ENCODE measurements at regions not wholly inside any gene's neighbourhood (a gene's known extent, or its start where the extent isn't known, plus 50 kb on each side); places are given as distances from the start of the nearest gene placed in this dataset.
"Not testable (repeated sequence)": the region's sequence is repeated elsewhere in the genome, so short reads cannot be mapped to it uniquely, and the experiment has no call there.

DNA sequence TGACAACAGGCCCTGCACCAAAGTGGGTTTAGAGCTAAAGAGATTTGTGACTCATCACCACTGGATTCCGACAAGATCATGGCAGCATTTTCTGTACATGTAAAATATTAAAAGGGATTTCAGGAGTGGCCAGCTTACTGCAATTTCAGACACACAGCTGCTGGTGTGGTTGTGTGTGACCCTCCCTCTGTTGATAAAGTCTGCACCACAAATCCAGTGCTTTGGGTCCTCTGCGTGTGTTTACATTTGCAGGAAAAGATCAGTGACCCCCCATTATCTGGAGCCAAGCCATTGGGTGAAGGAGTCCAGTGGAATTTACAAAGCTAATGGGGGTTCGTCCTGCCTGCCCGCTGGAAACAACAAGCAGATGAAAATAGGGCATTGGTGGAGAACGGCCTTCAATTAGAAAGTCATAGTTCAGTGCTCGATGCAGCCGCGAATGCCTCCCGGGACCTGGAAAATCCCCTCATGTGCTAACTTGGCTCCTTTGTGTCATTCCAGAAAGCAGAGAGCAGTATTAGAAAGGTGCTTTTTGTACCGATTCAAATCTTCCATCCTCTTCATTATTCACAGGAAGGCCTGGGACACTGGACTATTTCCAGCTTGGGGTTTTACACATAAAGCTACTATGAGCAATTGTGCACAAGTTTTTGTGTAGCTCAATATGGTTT, 188.5 kb upstream of the TMEM132C start:
- no peak for DNase-seq (ENCODE audit: low read depth)

DNA sequence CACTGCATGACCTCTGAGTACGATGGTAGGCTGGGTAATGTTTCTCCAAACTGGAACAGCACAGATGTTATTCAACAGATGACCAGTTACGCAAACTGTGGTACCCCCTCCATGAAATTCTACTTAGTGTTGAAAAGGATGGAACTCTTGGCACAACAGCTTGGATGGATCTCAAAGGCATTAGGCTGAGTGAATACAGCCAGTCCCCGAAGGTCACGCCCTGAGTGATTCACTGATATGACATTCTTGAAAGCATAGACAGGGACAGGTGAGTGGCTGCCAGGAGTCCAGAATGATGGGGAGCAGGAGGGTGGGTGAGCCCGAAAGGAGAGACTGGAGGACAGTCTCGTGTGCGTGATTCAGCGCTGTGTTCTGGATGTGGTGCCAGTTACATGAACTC, 187.5 kb upstream of the TMEM132C start:
- DNase-seq (ENCODE audit: low read depth) = no peak

DNA sequence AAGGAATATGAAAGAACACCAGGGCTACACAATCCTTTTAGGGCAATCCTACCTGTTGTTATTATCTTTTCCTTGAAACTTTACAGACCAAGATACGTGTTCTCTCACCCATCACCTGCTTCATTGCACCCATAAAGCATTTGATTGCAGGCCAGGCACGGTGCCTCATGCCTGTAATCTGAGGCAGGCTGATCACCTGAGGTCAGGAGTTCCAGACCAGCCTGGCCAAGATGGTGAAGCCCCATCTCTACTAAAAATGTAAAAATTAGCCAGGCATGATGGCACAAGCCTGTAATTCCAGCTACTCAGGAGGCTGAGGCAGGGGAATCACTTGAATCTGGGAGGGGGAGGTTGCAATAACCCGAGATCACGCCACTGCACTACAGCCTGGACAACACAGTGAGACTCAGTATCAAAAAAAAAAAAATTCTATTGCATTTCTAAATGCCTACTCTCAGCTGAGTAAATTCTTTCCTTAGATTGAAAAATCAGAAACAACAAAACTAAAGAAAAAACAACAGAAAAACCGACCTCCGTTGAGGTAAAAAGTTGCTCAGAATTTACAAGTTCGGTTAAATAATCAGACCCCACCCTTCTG, 183.7 kb upstream of the TMEM132C start:
- no peak for DNase-seq (ENCODE audit: low read depth)

DNA sequence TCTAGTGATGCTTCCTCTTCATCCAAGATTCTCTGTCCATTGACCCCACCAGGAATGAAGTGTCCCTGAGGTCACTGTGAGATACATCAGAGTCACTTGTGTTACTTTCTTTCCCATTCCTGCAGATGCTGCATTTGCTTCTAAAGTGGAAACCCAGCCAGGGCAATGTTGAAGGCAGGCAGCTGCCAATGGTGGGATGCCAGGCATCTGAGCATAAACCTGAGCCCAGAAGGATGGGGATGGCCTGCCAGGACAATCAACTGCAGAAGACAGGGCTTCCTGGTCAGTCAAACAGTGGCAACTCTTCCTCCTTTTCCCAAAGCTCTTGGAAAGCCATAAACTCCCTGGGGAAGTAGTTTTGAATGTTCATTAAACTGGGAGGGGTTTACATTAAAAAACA, 178.0 kb upstream of the TMEM132C start:
- DNase-seq (ENCODE audit: low read depth) = no peak

DNA sequence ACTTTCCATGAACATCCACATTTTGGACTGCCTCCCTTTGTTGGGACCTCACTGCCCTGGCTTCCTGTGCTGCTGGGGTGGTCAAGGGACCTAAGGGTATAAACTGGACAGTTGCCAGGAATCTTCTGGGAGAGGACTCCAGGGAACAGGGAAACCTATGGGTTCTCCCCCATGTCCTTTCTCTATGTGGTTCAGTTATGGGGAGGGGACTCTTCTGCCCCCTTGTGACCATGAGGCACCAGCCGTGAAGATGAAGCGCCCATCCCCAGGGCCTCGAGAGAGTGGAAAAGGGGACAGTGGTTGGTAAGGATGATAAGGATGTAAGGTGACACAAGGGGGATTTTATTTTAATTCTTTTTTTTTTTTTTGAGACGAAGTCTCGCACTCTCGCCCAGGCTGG, 177.0 kb upstream of the TMEM132C start:
- DNase-seq (ENCODE audit: low read depth) = no peak

DNA sequence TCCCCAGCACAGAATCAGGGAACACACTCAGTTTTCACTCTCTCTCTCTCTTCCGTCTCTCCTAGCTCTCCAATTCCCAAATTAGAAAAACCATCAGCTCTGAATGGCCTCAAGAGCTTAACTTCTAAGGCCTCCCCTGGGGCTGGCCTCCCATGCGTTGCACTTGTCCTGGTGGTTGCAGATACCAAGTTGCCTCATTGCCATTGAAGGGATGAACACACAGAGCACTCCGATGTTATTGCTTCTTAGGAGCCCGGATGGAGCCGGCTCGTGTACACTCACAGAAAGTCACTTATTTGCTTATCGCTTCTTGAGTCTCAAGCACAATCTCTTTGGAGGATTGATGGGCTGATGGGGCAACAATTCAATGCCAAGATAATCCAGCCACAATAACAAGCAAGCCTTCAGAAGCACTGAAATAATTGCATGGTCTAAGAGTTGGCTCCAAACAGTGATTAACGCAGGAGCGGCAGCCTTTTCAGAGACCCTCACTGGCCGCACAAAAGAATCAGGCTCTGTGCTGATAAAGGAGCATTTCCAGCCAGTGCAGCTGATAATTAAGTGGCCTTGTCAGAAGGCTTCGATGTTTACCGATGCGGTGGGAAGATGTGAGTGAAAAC, 175.8 kb upstream of the TMEM132C start:
- DNase-seq (ENCODE audit: low read depth) = no peak

DNA sequence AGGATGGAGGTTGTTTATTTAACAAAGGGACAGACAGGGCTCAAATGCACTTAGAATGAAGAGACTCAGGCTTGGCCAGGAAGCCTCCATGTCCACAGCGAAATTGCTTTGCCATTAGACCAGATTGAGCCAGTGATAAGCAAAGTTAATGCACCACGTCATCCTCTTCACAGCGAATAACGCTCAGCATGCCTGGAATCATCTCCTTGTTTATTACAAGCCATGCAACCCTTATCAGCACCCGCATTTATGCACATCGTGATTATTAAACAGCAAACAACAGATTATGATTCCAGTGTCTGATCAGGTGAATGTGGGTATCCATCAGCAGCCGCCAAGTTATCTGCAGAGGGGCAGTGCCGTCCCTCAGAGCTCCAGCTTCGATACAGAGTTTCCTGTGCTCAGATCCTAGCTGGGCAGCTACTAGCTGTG, 175.0 kb upstream of the TMEM132C start:
- DNase-seq (ENCODE audit: low read depth) = no peak

DNA sequence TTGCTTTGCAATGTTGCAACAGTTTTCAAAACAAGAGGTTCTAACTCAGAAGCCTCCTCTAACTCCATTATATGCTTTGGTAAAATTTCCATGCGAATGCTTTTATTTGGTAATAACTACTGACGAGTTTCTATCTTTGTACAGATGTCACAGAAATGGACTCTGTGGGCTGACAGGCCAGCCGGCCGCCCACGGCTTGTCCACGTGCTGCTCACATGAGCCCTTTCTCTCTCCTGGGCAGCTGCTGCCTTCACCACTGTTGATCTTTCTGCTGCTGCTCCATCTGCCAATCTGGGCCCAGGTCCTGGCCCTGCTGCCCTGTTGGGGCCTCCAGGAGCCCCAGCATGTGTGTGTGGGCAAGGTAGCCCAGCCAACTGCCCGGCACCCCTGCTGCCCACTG, 168.2 kb upstream of the TMEM132C start:
- no peak for DNase-seq (ENCODE audit: low read depth)

DNA sequence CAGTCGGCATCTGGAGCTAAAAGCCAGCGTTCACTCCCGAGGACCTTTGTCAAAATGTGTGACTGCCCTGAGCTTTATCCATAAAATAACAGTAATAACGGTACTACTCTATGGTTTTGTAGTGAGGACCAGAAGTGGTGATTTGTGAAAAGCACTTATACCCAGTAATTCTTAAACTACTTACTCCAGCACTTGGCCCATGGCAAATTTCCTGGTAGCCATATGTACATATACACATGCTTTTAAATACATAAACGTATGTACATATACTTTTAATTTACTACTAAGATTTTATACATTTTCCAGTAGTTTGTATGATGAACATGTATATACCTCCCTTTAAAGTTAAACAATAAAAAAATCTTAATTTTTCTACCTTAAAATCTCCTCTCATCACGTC, 163.8 kb upstream of the TMEM132C start:
- no peak for DNase-seq (ENCODE audit: low read depth)

DNA sequence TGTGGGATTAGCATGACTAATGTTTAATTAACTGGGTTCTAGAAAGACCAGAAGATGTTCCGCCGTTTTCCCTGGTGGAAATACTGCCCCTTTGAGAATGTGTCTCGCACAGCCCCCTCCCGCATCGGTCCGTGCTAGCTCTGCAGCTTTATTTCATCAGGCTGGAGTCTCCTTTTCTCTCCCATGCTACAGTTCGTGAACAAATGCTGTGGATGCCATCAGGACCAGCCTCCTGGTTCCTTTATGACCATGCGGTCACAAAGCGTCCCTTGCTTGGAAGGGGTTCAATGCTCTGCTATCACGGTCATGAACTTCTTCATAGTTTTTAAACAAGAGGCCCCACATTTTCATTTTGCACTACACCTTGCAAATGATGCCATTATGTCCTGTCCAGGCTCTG, 157.7 kb upstream of the TMEM132C start:
- no peak for DNase-seq (ENCODE audit: low read depth)

DNA sequence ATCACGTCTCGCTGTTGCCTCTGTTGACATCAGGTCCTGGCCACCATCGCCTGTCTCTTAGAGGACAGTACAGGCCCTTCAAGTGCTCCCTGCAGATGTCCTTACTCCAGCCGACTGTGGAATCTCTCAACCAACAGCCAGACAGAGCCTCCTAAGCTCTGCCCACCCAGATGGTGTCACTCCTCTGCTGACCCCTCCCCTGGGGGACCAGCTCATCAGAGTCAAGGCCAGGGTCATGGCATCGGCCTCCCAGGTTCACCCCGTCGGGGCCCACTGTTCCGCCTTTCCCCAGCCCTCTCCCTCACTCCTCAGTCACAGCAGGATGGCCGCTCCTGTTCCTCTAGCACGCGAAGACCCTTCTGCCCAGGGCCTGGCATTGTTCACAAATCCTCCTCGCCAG, 157.3 kb upstream of the TMEM132C start:
- no peak for DNase-seq (ENCODE audit: low read depth)

DNA sequence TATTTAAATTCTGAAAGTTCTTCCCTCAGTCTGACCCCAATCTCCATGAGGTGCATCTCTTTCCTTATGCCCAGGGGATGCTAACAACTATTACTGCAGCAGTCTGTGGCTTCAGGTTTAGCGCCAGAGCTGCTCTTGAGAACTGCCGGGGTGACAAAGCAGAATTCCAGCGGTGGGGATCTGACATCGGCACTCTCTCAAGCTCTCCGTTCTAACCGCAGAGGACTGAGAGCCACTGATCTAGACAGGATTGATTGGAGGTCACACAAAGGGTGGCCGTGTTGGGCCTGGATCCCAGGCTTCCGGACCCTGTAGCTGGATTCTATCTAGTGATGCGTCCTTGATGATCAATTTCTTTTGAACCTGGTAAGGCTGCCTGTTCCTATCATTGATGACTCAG, 155.6 kb upstream of the TMEM132C start:
- no peak for DNase-seq (ENCODE audit: low read depth)

DNA sequence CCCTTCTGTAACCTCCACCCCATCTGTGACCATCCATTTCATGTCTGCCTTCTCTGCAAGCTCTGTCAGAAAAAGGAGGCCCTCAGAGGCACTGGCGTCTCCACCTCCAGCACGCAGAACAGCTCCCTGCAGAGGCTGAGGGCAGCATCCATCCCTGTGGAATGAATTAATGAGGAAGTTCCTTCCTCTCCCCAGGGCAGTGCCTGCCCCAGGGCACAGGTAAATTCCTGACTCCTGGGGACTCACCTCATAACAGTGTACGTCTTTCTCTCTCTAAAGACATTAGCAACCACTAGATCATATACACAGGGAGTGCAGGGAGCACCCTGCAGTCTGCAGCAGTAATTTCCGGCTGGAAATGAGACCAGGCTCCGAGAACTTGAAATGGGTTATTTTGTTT, 155.0 kb upstream of the TMEM132C start:
- DNase-seq (ENCODE audit: low read depth) = no peak

DNA sequence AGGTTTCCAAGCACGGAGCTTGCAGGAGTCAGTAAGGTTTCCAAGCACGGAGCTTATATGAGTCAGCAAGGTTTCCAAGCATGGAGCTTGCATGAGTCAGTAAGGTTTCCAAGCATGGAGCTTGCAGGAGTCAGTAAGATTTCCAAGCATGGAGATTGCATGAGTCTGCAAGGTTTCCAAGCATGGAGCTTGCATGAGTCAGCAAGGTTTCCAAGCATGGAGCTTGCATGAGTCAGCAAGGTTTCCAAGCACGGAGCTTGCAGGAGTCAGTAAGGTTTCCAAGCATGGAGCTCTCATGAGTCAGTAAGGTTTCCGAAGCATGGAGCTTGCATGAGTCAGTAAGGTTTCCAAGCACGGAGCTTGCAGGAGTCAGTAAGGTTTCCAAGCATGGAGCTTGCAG, 153.7 kb upstream of the TMEM132C start:
- not testable (repeated sequence) for DNase-seq (ENCODE audit: low read depth)

DNA sequence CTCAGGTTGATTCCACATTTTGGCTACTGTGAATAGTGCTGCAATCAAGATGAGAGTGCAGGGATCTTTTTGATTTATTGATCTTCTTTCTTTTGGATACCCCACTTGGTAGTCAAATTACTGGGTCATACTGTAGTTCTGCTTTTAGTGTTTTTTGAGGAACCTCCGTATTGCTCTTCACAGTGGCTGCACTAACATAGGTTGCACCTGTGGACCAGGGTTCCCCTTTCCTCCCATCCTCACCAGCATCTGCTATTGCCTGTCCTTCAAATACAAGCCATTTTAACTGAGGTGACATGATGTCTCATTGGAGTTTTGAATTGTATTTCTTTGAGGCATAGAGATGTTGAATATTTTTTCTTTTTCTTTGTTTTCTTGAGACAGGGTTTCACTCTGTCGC, 152.5 kb upstream of the TMEM132C start:
- no peak for DNase-seq (ENCODE audit: low read depth)

DNA sequence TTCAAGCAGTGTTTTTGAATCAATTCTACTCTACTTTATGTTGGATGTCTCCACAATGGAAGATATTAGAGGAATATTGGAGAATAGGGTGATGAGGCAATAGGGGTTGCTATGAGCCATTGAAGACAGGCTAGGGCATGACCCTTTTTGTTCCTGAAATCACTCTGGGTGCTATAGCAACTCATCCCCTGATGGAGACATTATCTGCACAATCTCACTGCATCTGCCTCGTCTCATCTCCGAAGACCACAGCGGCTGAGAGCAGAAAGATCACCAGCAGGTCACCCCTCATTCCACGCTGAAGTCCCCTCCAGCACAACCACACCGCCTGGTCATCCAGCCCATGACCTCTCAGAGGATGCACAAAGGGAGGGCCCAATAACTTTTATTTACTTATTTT, 150.4 kb upstream of the TMEM132C start:
- DNase-seq (ENCODE audit: low read depth) = no peak

DNA sequence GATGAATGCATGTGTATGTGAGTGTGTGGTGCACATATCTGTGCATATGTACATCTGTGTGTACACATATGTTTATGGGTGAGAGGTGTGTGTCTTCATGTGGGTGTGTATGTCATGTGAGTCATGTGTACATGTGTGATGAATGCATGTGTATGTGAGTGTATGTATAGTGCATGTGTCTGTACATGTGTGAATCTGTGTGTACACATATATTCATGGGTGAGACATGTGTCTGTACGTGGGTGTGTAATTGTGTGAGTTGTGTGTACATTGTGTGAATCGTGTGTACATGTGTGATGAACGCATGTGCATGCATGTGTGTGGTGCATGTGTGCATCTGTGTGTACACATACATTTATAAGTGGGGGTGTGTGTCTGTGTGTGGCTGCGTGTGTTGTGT, 146.9 kb upstream of the TMEM132C start:
- no peak for DNase-seq (ENCODE audit: low read depth)

DNA sequence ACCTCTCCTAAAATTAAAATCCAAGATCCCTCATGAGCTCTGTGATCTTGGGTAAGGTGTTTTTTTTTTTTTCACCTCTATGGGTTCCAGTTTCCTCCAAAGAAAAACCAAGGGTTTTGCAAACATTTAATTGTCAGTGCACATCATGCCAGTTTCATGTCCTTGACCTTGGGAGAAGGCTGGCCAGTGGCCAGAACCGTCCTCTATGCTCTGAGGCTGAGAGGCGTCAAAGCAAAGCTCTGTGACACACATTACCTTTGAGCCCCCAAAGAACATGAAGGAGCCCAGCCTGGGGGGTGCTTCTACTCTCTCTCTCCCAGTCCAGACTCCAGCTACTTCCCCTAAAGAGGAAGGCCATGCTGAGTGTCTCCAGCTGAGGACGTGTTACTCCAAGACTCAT, 145.5 kb upstream of the TMEM132C start:
- DNase-seq (ENCODE audit: low read depth) = no peak

DNA sequence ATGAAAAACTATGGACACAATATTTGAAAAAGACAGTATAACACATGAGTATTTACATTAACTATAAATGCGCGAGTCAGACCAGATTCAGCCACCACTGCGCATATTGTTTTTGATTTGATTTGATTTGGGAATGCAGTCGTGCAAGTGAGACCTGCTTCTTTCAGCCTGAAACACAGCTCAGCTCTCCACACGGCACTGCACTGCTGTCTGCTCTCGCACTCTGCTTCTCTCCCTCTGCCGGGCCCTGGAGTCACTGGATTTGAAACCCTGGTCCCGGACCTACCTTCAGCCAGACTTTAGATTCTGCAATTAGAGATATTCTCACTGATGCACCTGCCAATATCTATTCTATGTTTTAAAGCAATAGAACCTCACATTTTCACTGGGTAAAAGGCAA, 143.9 kb upstream of the TMEM132C start:
- DNase-seq (ENCODE audit: low read depth) = no peak

DNA sequence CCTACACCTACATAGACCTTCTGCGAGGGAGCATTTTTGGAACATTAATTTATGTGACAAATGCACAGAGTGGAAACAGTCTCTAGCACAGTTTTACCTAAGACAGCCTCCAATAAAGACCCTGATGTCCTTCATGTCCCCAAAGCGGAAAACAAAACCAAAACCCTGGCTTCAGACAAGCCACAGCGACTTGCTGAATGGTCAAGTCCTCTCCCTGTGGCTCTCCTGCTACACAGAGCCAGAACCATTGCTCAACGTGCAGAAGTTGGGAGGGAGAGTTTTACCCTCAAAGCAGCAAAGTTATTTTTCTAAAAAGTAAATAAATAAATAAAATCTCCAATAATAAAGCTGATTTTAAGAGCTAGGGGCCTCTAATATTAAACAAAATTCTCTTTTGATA, 135.0 kb upstream of the TMEM132C start:
- no peak for DNase-seq (ENCODE audit: low read depth)

DNA sequence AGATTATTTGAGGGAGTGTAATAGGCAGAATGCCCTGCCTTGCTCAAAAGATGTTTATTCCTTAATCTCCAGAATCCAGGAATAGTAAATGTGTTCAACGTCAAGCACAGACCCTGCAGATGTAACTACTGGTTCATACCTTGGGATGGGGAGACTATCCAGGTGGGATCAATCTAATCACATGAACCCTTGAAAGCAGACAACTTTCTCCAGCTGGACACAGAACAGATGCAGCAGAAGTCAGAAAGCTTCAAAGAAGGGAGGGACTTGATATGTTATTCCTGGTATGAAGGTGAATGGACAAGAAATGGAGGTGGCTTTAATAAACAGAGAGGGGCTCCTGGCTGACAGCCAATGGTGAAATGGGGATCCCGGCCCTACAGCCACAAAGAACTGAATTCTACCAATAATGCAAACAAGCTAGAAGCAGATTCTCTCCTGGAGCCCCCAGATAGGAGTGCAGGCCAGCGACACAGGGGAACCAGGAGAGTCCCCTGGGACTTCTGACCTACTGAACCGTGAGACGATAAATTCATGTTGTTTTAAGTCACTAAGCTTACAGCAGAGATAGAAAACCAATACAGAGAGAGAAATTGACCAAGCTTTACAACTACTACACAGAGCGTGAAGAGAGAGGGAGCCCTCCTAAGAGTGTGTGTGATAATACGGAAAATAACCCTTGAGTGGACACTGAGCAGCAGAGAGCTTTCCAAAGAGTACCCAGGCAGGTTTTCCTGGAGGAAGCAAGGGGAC, 133.5 kb upstream of the TMEM132C start:
- no peak for DNase-seq (ENCODE audit: low read depth)

DNA sequence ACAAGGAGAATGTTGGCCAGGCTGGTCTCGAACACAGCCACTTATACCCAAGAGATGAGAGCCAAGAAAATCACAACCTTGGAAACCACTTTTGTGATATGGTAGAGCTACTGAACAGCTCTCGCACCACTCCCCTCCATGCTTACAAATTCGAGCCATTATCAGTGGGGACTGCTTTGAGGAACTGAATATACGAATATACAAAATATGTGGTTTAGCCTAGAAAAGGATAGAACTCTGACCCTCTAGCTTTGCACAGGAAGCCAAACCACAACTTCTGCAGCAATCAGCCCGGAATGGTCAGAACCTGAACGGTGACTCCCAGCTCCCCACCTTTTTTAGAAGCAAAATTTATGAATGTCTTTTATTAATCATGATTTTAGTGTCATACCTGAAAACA, 129.8 kb upstream of the TMEM132C start:
- no peak for DNase-seq (ENCODE audit: low read depth)

DNA sequence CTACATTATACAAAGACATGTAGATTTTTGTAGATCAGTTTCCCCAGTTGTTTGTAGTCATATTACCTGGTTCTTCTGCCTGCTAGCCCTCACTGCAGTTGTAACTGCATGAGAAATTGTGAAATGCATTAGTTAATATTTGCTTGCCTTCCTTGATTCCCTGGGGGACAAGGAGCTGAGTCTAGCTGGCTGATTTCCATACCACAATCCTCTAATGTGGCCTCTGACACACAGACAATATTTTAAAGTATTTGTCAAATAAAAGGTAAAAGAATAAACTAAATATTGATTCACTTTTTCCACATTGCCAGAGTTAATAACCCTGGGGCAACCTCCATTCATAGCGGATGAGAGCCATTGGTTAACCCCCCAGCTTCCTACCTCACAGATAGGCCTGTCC, 128.8 kb upstream of the TMEM132C start:
- no peak for DNase-seq (ENCODE audit: low read depth)
